Body of pancreas (tissue), 4 donors: ENCODE measurements at regions not wholly inside any gene's neighbourhood (a gene's known extent, or its start where the extent isn't known, plus 50 kb on each side); places are given as distances from the start of the nearest gene placed in this dataset.

Source experiments
- POLR2A ChIP-seq, 3 donors: fragments of 450-650 bp; IDR thresholded peaks; one replicate each; pipeline ENCODE4 v1.6.1; 2016; ENCODE audit warnings: antibody characterized with exemption in 3 of 3, mild to moderate bottlenecking in 2 of 3
- TF ChIP-seq, protein P1 (sequence below), 7 experiments: fragments of 450-650 bp in 4 of 7; fragments of 200-600 bp in 3 of 7; sonication (generic) in 3 of 7; IDR thresholded peaks; one replicate each; pipeline ENCODE4 v1.5.1; 2016 to 2019; ENCODE audit warnings: antibody characterized with exemption in 7 of 7

GRCh38 chr20:54706581-54706980 is 231.2 kb downstream of the DOK5 start:
- no peak for TF ChIP-seq POLR2A (IDR thresholded peaks at IDR 0.05)
- TF ChIP-seq, protein P1, sequence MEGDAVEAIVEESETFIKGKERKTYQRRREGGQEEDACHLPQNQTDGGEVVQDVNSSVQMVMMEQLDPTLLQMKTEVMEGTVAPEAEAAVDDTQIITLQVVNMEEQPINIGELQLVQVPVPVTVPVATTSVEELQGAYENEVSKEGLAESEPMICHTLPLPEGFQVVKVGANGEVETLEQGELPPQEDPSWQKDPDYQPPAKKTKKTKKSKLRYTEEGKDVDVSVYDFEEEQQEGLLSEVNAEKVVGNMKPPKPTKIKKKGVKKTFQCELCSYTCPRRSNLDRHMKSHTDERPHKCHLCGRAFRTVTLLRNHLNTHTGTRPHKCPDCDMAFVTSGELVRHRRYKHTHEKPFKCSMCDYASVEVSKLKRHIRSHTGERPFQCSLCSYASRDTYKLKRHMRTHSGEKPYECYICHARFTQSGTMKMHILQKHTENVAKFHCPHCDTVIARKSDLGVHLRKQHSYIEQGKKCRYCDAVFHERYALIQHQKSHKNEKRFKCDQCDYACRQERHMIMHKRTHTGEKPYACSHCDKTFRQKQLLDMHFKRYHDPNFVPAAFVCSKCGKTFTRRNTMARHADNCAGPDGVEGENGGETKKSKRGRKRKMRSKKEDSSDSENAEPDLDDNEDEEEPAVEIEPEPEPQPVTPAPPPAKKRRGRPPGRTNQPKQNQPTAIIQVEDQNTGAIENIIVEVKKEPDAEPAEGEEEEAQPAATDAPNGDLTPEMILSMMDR (IDR thresholded peaks at IDR 0.05) = no peak
